ENCODE measurements at regions not wholly inside any gene's neighbourhood (a gene's known extent, or its start where the extent isn't known, plus 50 kb on each side); places are given as distances from the start of the nearest gene placed in this dataset.

DNA sequence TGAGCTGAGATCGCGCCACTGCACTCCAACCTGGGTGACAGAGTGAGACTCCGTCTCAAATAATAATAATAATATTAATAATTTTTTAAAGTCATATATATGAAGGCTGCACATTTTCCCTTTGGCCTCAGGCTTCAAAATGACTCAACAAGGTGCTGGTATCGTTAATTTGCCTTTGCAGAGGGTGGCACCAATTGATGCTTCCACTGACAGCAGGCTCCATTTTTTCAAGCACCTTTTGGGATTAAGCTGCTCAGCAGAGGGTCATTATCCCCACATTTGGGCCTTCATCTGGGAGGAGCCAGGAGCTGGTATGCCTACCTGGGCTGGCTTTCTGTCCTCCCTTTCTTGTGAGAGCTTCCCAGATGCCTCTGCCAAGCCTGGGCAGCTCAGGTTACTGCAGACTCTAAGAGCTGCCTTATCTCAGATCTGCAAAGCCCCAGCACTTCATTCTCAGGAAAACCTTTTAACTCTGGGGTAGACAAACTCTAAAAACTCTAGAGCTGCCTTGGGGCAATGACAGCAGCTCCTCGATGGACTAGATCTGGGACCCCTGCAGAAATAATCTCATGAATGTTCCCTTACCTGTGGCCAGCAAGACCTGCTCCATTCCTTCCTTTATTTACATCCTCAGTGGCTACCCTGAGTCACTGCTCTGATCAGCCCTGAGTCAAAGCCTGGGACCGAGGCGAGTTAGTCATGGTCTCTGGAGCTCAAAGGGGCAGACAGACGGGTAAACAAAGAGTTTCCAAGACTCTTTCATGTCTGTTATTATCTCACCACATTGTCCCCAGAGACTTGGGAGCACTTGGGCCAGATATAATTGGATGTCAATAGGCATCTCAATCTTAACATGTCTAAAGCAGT lies 80.0 kb upstream of the EYA2 start:
- no peak for DNase-seq

DNA sequence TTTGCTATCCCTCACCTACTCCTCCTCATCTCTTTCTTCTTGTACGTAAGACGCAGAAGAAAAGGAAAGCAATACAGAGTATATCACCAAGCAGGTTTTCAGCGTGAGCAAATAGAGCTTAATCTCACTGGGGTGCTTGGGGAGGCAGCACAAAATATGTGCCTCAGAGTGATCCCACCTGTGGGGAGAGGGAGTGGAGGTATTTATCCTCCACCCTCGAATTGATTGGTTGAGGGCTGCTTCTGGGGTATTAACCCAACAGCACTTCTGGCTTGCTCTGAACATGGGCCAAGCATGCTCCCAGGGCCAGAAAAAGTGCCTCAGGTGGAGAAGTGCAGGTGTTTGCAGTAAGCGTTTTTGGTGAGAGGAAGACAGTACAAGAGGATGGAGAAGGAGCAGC lies 78.5 kb upstream of the EYA2 start:
- DNase-seq, result no peak

DNA sequence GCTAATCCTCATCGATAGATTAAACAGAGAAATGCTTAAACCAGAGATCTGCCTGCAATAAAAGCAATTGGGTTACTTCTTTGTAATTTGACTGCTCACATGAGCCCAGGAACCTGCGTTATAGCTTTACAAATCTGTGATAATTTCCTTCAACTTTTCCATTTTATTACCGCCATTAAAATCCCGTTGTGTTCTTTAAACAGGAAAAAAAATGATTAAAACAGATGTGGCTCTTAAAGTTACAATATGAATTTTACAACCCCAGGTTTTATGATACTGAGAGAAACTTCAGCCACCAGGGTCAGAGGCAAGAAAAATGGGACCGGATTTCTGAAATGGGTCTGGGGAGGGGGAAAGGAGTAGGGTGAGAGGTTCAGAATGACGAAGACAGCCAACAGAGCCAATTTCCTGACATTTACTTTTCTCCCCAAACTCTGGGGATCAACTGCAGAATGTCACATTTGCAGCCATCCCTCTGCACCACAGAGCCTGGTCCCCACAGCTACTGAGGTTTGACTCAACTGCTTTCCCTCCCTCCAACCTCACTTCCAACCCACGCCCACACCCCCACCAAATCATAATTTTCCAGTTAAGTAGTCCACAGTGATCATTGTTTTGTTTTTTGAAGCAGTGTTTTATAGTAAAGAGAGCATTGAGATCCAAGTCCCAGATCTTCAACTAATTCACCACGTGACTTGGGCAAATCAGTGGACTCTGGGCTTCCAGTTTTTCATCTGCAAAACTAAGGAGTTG lies 77.6 kb upstream of the EYA2 start:
- no peak for DNase-seq

DNA sequence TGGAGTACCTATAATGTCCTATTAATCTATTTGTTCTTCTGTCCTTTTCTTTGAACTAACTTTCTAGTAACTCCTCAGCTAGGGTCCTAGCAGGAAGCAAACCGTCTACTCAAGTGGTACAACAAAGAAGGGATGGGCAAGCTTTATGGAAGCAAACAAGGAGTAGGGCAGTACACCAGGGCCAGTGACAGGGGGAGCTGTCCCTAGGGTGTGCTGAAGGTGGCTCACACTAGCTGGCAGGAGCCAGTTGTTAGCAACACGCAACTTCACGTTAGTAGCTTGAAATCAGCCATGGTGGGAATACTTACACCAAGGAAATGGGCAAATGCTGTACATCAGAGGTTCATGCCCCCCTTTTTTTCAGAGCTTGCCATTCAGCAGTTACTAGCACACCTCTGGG lies 74.0 kb upstream of the EYA2 start:
- no peak for DNase-seq

DNA sequence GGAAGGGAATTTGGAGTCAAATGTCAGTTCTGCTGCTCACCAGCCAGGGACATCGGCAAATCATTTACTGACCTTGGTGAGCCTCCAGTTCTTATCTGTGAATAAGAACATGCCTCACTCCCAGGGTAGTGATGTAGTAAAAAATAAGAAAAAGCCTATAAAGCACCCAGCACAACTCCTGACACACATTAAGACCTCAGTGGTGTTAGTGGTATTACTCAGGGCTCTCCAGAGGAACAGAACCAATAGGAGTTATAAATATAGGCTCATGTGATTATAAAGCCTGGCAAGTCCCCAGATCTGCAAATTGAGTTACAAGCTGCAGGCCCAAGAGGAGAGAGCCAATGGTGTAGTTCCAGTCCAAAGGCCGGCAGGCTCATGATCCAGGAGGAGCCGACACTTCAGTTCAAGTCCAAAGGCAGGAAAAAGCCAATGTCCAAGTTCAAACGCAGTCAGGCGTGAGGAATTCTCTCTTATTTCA lies 71.3 kb upstream of the EYA2 start:
- DNase-seq, result no peak

DNA sequence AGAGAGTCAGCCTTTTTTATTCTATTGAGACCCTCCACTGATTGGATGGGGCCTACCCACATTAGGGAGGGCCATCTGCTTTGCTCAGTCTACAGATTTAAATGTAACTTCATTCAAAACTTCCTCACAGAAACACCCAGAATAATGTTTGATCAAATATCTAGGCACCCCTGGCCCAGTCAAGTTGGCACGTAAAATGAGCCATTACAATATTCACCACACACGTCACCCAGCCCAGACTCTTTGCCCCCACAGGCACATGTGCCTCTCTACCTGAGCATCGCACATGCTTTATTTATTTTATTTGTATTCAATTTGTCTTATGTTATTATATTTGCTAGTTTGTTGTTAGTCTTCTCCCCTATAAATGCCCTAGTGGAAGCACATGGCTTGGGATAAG lies 70.9 kb upstream of the EYA2 start:
- DNase-seq, result no peak

DNA sequence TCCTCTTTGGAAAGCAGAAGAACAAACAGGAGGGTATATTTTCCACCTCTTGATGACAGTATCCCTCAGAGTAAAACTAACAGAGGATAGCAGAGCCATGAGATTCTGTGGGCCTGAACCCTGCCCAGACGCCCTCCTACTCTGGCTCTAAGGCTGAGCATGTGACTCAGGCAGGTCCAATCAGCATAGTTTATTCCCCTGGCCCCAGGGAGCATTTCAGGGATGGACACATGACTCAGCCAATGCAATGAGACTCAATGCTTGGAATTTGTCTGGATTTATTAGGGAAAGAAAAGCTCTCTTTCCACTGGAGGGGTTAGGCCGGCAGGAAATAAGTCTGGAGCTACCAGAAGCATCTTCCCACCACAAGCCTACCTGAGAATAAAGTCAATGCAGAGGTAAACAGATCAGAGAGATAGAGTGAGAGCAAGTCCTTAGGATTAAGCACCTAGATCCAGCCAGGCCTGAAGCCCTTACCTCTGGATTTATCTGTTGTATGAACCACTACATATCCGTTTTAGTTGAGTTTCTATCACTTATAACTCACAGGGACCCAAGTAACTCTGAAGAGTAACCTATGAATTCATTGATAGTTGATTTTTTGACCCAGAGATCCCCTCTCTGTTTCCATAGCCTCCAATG lies 68.2 kb upstream of the EYA2 start:
- DNase-seq, result no peak

DNA sequence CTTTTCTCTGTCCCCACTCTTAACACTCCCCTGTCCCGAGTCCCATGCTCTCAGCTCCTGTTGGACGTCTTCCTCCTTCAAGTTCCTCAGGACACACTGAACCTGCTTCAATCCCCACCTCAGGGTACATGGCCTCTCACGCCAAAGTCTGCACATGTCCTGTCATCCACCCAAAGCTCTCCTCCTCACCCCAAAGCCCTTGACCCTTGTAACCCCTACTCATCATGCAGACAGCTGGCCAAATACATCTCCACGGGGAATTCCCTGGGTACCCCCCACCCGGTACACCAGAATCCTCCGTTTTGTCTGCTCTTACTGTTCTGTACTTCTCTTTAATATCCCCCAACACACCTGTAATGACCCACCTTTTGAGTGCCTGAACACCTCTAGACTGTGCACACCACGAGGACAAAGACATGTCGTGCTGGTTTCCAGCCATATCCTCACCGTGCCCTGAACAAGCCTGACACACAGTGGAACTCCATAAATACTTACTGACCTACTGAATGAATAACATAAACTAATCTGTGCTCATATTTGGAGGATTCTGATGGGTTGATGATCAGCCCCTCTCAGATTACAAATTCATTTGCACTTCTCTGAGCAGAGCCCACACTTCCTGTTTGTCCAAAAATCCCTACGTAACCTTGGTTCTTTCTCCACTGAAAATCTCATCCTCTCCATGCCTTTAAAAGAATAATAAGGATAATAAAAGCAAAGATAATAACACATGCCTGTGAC lies 66.8 kb upstream of the EYA2 start:
- DNase-seq, result no peak

DNA sequence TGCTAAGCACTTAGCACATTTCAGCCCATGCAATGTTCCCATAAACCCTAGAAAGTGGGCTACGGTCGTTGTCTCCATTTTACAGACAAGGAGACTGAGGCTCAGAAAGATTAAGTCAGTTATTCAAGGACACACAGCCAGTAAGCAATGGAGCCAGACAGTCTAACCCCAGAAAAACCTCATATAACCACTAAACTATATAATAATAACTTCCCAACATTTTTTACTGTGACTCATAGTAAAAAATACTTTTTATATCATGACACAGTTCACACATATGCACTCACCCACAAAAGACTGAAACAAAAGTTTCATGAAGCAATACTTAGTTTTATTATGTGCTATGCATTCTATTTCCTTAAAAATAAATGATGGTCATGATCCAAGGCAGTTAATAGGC lies 66.2 kb upstream of the EYA2 start:
- no peak for DNase-seq

DNA sequence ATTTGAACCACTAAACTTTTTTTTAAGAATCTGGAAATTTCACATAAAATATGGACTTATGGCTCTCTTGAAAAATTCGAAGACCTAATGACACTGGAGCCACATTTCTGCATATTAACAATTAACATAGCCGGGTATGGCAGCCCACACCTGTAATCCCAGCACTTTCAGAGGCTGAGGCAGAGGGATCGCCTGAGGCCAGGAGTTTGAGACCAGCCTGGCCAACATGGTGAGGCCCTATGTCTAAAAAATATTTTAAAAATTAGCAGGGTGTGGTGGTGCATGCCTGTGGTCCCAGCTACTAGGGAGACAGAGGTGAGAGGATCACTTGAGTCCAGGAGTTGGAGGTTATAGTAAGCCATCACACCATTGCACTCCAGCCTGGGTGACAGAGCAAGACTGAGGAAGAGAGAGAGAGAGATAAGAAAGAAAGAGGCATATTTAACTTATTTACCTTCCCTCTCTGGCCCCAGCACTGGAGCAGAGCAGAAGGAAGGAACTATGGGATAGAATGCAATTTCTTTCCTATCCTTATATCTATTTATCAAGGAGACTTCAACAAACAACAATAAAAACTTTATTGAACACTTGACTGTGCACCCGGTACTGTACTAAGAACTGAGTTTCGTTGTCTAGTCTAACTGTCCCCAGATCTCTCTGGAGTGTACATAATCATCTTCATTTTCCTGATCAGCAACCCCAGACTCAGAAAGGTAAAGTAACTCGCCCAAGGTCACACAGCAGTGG lies 63.6 kb upstream of the EYA2 start:
- DNase-seq, result no peak

DNA sequence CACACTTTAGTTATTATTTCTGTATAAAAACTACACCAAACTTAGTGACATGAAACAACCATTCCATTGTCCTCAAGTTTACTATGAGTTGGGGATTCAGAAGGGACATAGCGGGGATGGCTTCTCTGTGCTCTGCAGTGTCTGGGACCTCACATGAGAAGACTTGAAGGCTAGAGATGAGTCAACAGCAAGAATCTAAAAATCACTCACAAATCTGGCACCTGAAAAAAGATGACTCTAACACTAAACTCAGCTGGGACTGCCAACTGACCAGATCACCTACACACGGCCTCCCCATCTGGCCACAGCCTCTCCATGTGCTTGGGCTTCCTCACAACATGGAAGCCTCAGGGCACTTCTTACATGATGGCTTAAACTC lies 63.0 kb upstream of the EYA2 start:
- no peak for DNase-seq

DNA sequence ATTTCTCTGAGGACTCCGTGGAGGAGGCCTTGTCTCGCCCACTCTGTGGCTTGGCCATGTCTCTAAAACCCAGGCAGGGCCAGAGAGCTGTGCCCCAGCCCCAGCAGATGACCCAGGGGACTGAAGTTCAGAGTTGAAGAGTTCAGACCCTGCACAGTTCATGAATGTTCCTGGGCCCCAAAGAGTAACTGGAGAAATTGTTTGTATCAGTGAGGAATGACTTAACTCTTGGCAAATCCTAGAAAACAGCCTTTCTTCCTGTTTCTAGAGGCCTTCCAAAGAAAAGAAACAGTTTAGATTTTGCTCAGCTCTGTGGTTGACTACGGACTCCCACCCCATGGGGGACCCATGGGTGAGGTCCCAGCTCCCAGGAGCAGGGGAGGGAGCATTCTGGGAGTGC lies 62.1 kb upstream of the EYA2 start:
- no peak for DNase-seq

DNA sequence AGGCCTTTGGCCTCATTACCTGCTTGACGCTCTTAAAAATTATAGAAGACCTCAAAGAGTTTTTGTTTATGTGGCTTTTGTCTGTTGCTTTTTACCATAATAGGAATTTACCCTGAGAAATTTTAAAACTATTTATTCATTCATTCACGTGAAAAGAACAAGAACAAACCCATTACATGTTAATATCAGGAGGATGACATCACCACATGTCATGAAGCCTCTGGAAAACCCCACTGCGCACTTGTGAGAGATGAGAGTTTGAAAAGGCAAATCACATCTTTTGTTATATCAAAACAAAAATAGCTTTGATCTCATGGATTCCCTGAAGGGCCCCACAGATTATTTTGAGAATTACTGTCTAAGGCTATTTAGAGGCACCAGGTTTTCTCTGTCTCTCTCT lies 61.3 kb upstream of the EYA2 start:
- no peak for DNase-seq

DNA sequence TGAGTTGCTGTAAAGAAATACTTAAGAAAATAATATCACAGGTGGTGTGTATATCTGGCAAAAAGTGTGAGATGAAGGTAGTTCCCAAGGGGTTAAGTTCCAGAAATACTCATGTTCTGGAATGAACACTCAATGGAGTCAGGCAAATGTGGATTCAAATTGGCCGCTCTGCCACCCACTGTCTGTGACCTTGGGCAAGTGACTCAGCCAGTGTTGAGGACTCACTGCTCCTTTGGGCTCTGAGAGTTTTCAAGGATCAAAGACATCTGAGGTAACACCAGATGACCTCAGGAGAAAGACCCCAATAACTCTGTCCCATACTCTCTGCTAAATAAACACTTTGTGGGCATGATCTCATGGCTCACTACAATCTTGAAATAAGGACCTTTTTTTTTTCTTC lies 59.2 kb upstream of the EYA2 start:
- no peak for DNase-seq

DNA sequence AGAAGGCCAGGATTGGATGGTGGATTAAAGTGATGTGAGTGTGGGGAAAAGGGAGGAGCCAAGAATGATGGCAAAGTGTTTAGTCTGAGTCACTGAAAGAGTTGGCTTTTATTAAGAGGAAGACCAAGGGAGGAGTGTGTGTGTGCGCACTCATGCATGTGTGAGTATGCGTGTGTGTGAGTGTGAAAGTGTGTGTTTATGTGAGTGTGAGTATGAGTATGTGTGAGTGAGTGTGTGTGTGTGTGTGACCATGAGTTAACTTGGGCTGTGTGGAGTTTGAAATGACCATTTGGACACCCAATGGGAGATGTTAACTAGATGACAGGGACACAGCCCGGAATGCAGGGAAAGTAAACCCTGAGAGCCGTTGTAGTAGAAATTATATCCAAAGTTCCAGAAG lies 57.6 kb upstream of the EYA2 start:
- DNase-seq, result no peak

DNA sequence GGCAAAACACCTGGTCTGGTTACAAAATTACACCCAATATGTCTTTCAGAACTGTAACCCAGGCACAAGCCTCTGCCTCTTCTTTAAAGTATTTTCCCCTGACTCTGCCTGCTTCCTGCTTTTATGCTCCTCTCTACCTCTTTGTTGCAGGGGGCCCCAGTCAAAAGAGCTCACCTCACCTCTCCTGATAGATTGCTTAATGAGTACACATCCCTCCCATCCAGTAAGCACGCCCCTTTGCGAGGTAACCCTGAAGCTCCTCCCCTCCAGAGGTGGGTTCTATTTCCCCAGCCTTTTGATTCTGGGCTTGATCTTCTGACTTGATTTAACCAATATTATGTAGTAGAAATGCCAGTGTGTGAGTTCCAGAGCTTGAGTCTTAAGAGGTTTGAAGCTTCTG lies 56.6 kb upstream of the EYA2 start:
- no peak for DNase-seq

DNA sequence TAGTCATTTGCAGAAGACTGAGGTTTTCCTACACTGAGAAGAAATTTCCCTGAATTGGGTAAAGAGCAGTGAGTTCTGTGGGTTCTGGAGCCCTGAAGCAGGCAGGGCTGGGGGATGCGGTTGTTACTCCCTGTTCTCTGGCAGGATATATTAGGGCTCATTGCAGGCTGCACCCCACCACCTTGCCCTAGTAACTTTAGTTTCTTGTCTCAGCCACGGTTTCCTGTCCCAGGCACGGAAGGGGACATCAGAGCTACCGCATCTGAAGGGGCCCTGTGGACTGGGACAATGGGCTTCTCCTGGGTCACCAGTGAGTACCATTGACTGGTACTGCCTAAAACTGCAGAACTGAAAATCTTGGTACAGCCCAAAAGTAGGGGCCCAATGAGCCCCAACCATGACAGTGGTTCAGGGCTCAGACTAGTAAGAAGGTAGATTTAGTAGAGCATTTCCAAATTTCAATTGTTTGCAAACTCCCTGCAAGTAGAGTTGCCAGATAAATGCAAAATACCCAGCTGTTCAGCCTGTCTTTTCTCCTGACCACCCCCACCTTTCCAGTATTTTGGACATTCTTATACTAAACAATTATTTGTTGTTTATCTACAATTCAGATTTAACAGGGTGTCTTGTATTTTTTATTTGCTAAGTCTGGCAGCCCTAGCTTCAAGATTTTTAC lies 54.5 kb upstream of the EYA2 start:
- DNase-seq, result no peak

All from suppressor macrophage treated with lipopolysaccharide for 4 hours (primary cell).